HCT116 (cell line): ENCODE measurements at regions not wholly inside any gene's neighbourhood (a gene's known extent, or its start where the extent isn't known, plus 50 kb on each side); places are given as distances from the start of the nearest gene placed in this dataset.

Source experiments
- ATAC-seq: fragments of 200-7000 bp; cut with Tn5 transposase; 2 replicates; pipeline ENCODE4 v1.9.1; 2020; ENCODE audit warnings: mild to moderate bottlenecking, moderate library complexity
- BruUV-seq: library from RNA; stranded (reverse); fragments of 400-500 nt; replicated peaks from 2 replicates; lab custom pipeline; 2021; lab: Mats Ljungman, UMichigan
- CTCF ChIA-PET: fragments of 300-600 bp; sonication (Branson Sonifier 250); formaldehyde crosslinking; loops from one replicate; lab custom pipeline; 2021; ENCODE audit warnings: antibody characterized with exemption; lab: Charles Lee
- POLR2A ChIA-PET: fragments of 300-600, 350-600 bp; sonication (Branson Sonifier 250); formaldehyde crosslinking; loops from one replicate; lab custom pipeline; 2021; ENCODE audit warnings: antibody characterized with exemption; lab: Charles Lee
- RAD21 ChIA-PET, 2 experiments: fragments of 300-600 bp; sonication (Branson Sonifier 250); formaldehyde crosslinking; loops; one replicate each; lab custom pipeline; 2023; ENCODE audit warnings: low total read pairs in 2 of 2; ENCODE audit not compliant: uncharacterized antibody in 2 of 2, unreplicated experiment in 2 of 2, low non-redundant PET in 1 of 2; lab: Charles Lee
- DNase-seq: peaks from one replicate; pipeline ENCODE4 v3.0.0-alpha.2; 2010; ENCODE audit warnings: low read depth, low spot score
- H2AFZ ChIP-seq: fragments of 200-600 bp; shearing (Covaris generic), sonication (generic); 2 replicates; pipeline ENCODE4 v1.6.1; 2017; ENCODE audit warnings: low read depth, mixed run types, mixed read lengths, antibody characterized with exemption, low read length; ENCODE audit not compliant: poor library complexity, severe bottlenecking
- H3K27ac ChIP-seq: 2 replicates; pipeline ENCODE4 v1.5.1; 2012; ENCODE audit warnings: low read depth, low read length
- H3K27me3 ChIP-seq: fragments of 200-600 bp; sonication (generic); 2 replicates; pipeline ENCODE4 v1.6.1; 2016; ENCODE audit warnings: mixed run types, low read length, mixed read lengths; ENCODE audit not compliant: insufficient read depth
- H3K36me3 ChIP-seq, 2 experiments: fragments of 200-500 bp in 1 of 2; fragments of 200-600 bp in 1 of 2; sonication (Bioruptor generic) in 1 of 2; sonication (generic) in 1 of 2; 2 replicates each; pipeline versions ENCODE4 v1.5.1 to v1.6.1; 2014 to 2016; ENCODE audit warnings: low read length in 2 of 2, inconsistent platforms in 1 of 2, mixed read lengths in 1 of 2, mixed run types in 1 of 2; ENCODE audit not compliant: insufficient read depth in 2 of 2, control insufficient read depth in 1 of 2
- H3K4me1 ChIP-seq, 2 experiments: fragments of 200-600 bp in 1 of 2; sonication (generic) in 1 of 2; 2 replicates each; pipeline versions ENCODE4 v1.5.1 to v1.6.1; 2012 to 2017; ENCODE audit warnings: low read length in 2 of 2, inconsistent platforms in 1 of 2, mild to moderate bottlenecking in 1 of 2, mixed read lengths in 1 of 2, mixed run types in 1 of 2, moderate library complexity in 1 of 2; ENCODE audit not compliant: insufficient read depth in 2 of 2, control insufficient read depth in 1 of 2
- H3K4me2 ChIP-seq: fragments of 200-600 bp; sonication (generic); 2 replicates; pipeline ENCODE4 v1.6.1; 2017; ENCODE audit warnings: mixed run types, low read length, mixed read lengths
- H3K4me3 ChIP-seq, 2 experiments: fragments of 200-600 bp in 1 of 2; sonication (generic) in 1 of 2; replicated peaks in 1 of 2; 2 replicates each; pipeline ENCODE4 v1.5.1; 2011 to 2016; ENCODE audit warnings: low read length in 2 of 2, control low read depth in 1 of 2, low read depth in 1 of 2, mild to moderate bottlenecking in 1 of 2, mixed read lengths in 1 of 2, mixed run types in 1 of 2
- H3K79me2 ChIP-seq: fragments of 200-600 bp; sonication (generic); 2 replicates; pipeline ENCODE4 v1.6.1; 2017; ENCODE audit warnings: mild to moderate bottlenecking, mixed run types, low read length, moderate library complexity, mixed read lengths; ENCODE audit not compliant: insufficient read depth
- H3K9ac ChIP-seq: fragments of 200-600 bp; sonication (generic); 2 replicates; pipeline ENCODE4 v1.6.1; 2016; ENCODE audit warnings: low read length, mixed read lengths
- H3K9me2 ChIP-seq: fragments of 200-600 bp; sonication (generic), shearing (Covaris generic); 2 replicates; pipeline ENCODE4 v1.6.1; 2017; ENCODE audit warnings: mixed run types, mild to moderate bottlenecking, moderate library complexity; ENCODE audit not compliant: insufficient read depth
- H3K9me3 ChIP-seq, 2 experiments: fragments of 200-500 bp in 1 of 2; fragments of 200-600 bp in 1 of 2; sonication (Bioruptor generic) in 1 of 2; sonication (generic) in 1 of 2; 2 replicates each; pipeline ENCODE4 v1.6.1; 2014 to 2017; ENCODE audit warnings: low read length in 2 of 2, mixed read lengths in 2 of 2, inconsistent platforms in 1 of 2, low read depth in 1 of 2, mild to moderate bottlenecking in 1 of 2, mixed run types in 1 of 2, moderate library complexity in 1 of 2; ENCODE audit not compliant: control insufficient read depth in 1 of 2, insufficient read depth in 1 of 2
- H4K20me1 ChIP-seq: fragments of 200-600 bp; sonication (generic), shearing (Covaris generic); 2 replicates; pipeline ENCODE4 v1.6.1; 2017; ENCODE audit warnings: mixed run types, mild to moderate bottlenecking, moderate library complexity; ENCODE audit not compliant: insufficient read depth
- CEBPB ChIP-seq: IDR thresholded peaks from 2 replicates; pipeline ENCODE4 v1.6.1; 2012; ENCODE audit warnings: low read depth
- EGR1 ChIP-seq: IDR thresholded peaks from 2 replicates; pipeline ENCODE4 v1.6.1; 2012; ENCODE audit warnings: low read depth
- EZH2 ChIP-seq: fragments of 200-600 bp; sonication (generic); IDR thresholded peaks from 2 replicates; pipeline ENCODE4 v1.6.1; 2017; ENCODE audit warnings: antibody characterized with exemption, mixed run types
- POLR2A ChIP-seq: IDR thresholded peaks from 2 replicates; pipeline ENCODE4 v1.7.0; 2011; ENCODE audit warnings: borderline replicate concordance; ENCODE audit not compliant: insufficient read depth, insufficient read length; ENCODE audit errors: extremely low read depth
- SP1 ChIP-seq: IDR thresholded peaks from 2 replicates; pipeline ENCODE4 v1.6.1; 2012; ENCODE audit warnings: low read depth
- SRF ChIP-seq: IDR thresholded peaks from 2 replicates; pipeline ENCODE4 v1.6.1; 2012; ENCODE audit warnings: low read depth
- YY1 ChIP-seq: IDR thresholded peaks from 2 replicates; pipeline ENCODE4 v1.6.1; 2011; ENCODE audit warnings: low read length, low read depth, moderate library complexity, mild to moderate bottlenecking; ENCODE audit not compliant: insufficient replicate concordance; ENCODE audit errors: extremely low read depth
- intact Hi-C: fragments of 100-400 bp; cut with micrococcal nuclease; formaldehyde crosslinking; loops from 2 replicates; pipeline ENCODE4 v1.10.0; 2022
- TF ChIP-seq, protein P1 (sequence below): IDR thresholded peaks from 2 replicates; pipeline ENCODE4 v1.6.1; 2012
- TF ChIP-seq, protein P2 (sequence below), 3 experiments: fragments of 200-600 bp in 1 of 3; sonication (generic) in 1 of 3; IDR thresholded peaks in 2 of 3; conservative IDR thresholded peaks in 1 of 3; 2 replicates each; pipeline ENCODE4 v1.5.1; 2012 to 2017; ENCODE audit warnings: low read depth in 2 of 3, low read length in 2 of 3, antibody characterized with exemption in 1 of 3, borderline replicate concordance in 1 of 3, control low read depth in 1 of 3, mild to moderate bottlenecking in 1 of 3, mixed read lengths in 1 of 3, mixed run types in 1 of 3, moderate library complexity in 1 of 3; ENCODE audit not compliant: insufficient read depth in 1 of 3
- TF ChIP-seq, protein P3 (sequence below): IDR thresholded peaks from 2 replicates; pipeline ENCODE4 v1.6.1; 2012

DNA sequence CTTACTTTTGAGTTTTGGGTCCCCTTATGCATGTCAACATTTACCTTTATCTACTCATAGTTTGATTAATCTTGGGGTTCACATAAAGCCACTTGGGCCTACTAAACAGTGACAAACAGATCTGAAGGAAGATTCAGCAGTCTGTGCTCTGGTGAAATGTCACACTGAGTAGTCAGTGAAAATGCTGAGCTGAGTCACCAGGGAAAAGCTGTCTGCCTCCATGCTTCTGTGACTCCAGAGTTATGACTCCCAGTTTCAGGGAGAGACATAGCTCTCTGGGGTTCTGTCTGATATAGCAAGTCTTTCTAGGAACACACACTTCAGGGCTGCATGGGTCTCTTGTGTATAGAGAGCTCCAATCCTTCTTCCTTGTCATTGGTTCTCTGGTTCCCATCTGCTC lies 406.3 kb upstream of the FAR2 start (continued):
- TF ChIP-seq, protein P1, sequence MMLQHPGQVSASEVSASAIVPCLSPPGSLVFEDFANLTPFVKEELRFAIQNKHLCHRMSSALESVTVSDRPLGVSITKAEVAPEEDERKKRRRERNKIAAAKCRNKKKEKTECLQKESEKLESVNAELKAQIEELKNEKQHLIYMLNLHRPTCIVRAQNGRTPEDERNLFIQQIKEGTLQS = no peak
- no peak for TF ChIP-seq POLR2A
- no peak for TF ChIP-seq EGR1
- no peak for TF ChIP-seq CEBPB
- no peak for TF ChIP-seq SRF
- TF ChIP-seq, all 23 proteins: peak for 0

DNA sequence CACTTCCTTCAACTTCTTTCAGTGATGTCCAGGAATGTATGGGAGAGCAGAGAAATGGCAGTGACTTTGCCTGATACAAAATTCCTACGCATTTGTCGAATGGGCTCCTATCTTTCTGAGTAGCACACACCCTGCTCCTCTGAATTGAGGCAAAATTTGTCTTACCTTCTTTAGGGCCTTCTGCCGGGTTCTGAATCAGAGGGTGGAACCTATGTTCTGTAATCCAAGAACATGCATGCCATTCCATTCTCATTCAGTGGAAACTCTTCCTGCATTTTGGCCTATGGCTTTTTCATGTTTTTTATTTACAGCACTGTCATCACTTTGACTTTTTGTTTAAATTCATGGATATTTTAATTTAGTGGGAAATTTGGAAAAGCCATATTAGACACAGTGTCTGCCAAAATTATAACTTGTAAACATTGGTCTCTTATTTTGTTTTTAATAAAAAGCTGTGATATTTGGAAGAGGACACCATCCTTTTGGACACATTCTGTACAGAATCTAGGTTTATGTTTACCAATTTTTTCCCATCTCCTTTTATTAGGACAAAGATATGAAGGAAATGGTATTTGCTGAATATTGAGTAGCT lies 402.2 kb upstream of the FAR2 start:
- Histone ChIP-seq H3K79me2 (no peaks in the 10 kb centered on the region), H3K36me3 (no peaks in the 10 kb centered on the region), H2AFZ (no peak overlapping the region), H4K20me1 (no peaks in the 10 kb centered on the region), H3K9ac (no peak overlapping the region), H3K27me3 (no peaks in the 10 kb centered on the region), H3K4me1 (no peaks in the 10 kb centered on the region), H3K4me3 (no peak overlapping the region), H3K9me3 (no peaks in the 10 kb centered on the region), H3K9me2 (peaks cover 3% of the 10 kb centered on the region; the same call in 1 of the 2 replicates), H3K27ac (no peak overlapping the region), H3K4me2 (no peak overlapping the region)
- POLR2A ChIA-PET = no interaction called here
- intact Hi-C loops = no loop called here
- TF ChIP-seq, protein P2, sequence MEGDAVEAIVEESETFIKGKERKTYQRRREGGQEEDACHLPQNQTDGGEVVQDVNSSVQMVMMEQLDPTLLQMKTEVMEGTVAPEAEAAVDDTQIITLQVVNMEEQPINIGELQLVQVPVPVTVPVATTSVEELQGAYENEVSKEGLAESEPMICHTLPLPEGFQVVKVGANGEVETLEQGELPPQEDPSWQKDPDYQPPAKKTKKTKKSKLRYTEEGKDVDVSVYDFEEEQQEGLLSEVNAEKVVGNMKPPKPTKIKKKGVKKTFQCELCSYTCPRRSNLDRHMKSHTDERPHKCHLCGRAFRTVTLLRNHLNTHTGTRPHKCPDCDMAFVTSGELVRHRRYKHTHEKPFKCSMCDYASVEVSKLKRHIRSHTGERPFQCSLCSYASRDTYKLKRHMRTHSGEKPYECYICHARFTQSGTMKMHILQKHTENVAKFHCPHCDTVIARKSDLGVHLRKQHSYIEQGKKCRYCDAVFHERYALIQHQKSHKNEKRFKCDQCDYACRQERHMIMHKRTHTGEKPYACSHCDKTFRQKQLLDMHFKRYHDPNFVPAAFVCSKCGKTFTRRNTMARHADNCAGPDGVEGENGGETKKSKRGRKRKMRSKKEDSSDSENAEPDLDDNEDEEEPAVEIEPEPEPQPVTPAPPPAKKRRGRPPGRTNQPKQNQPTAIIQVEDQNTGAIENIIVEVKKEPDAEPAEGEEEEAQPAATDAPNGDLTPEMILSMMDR (IDR thresholded peaks at IDR 0.05 in 2 of 3, conservative IDR thresholded peaks at IDR 0.05 in 1 of 3; ENCODE audit: borderline replicate concordance in 1 of 3, insufficient read depth in 1 of 3, low read depth in 2 of 3, low read length in 2 of 3) = no peak
- TF ChIP-seq, protein P1 = no peak
- TF ChIP-seq YY1 (no peak), EGR1 (no peak), EZH2 (no peak), SRF (no peak), SP1 (no peak)
- TF ChIP-seq, protein P3, sequence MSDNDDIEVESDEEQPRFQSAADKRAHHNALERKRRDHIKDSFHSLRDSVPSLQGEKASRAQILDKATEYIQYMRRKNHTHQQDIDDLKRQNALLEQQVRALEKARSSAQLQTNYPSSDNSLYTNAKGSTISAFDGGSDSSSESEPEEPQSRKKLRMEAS = no peak
- no TSS peak for BruUV-seq
- CTCF ChIA-PET = no interaction called here
- RAD21 ChIA-PET = no interaction called here
- ATAC-seq = no peak
- no peak for DNase-seq
